Loucy (cell line): ENCODE measurements at regions not wholly inside any gene's neighbourhood (a gene's known extent, or its start where the extent isn't known, plus 50 kb on each side); places are given as distances from the start of the nearest gene placed in this dataset.

Experiments
- H2AFZ ChIP-seq: fragments of 200-600 bp; sonication (generic); 2 replicates; pipeline ENCODE4 v1.6.0; 2016; ENCODE audit warnings: antibody characterized with exemption, mild to moderate bottlenecking, low read length, moderate library complexity
- H3F3A ChIP-seq: fragments of 200-600 bp; 2 replicates; pipeline ENCODE4 v1.6.0; 2016; ENCODE audit warnings: antibody characterized with exemption, low read depth, mild to moderate bottlenecking
- H3K27me3 ChIP-seq: fragments of 200-600 bp; sonication (generic); 2 replicates; pipeline ENCODE4 v1.6.1; 2014; ENCODE audit warnings: low read length, mild to moderate bottlenecking; ENCODE audit not compliant: insufficient read depth, poor library complexity, severe bottlenecking
- H3K36me3 ChIP-seq: fragments of 200-600 bp; sonication (generic); 2 replicates; pipeline ENCODE4 v1.6.1; 2016; ENCODE audit warnings: low read length; ENCODE audit not compliant: insufficient read depth
- H3K4me1 ChIP-seq: fragments of 200-600 bp; sonication (generic); 2 replicates; pipeline ENCODE4 v1.5.1; 2014; ENCODE audit warnings: low read length, mild to moderate bottlenecking; ENCODE audit not compliant: insufficient read depth, poor library complexity, severe bottlenecking
- H3K4me2 ChIP-seq: fragments of 200-600 bp; sonication (generic); 2 replicates; pipeline ENCODE4 v1.6.0; 2014; ENCODE audit warnings: antibody characterized with exemption, low read length, low read depth, mild to moderate bottlenecking; ENCODE audit not compliant: poor library complexity, severe bottlenecking
- H3K4me3 ChIP-seq: fragments of 200-600 bp; sonication (generic); 2 replicates; pipeline ENCODE4 v1.5.1; 2014; ENCODE audit warnings: low read length, mild to moderate bottlenecking, mixed read lengths; ENCODE audit not compliant: poor library complexity, severe bottlenecking
- H3K79me2 ChIP-seq: fragments of 200-600 bp; sonication (generic); 2 replicates; pipeline ENCODE4 v1.6.1; 2014; ENCODE audit warnings: low read length; ENCODE audit not compliant: insufficient read depth
- H3K9ac ChIP-seq: fragments of 200-600 bp; sonication (generic); 2 replicates; pipeline ENCODE4 v1.6.0; 2014; ENCODE audit warnings: mild to moderate bottlenecking, low read depth, low read length, moderate library complexity; ENCODE audit not compliant: poor library complexity, severe bottlenecking
- H3K9me2 ChIP-seq: fragments of 200-600 bp; sonication (generic); replicated peaks from 2 replicates; pipeline ENCODE4 v1.6.1; 2016; ENCODE audit warnings: low read depth, low read length, mixed read lengths
- H3K9me3 ChIP-seq: fragments of 200-600 bp; sonication (generic); 2 replicates; pipeline ENCODE4 v1.6.1; 2014; ENCODE audit warnings: mild to moderate bottlenecking, antibody characterized with exemption, low read length, low read depth; ENCODE audit not compliant: insufficient read depth
- H4K20me1 ChIP-seq: fragments of 200-600 bp; sonication (generic); 2 replicates; pipeline ENCODE4 v1.6.0; 2014; ENCODE audit warnings: antibody characterized with exemption, low read length, mild to moderate bottlenecking; ENCODE audit not compliant: insufficient read depth, poor library complexity, severe bottlenecking
- EZH2phosphoT487 ChIP-seq: fragments of 200-600 bp; IDR thresholded peaks from 2 replicates; pipeline ENCODE4 v1.6.1; 2018; ENCODE audit warnings: antibody characterized with exemption, mild to moderate bottlenecking, moderate library complexity, borderline replicate concordance
- TF ChIP-seq, protein P1 (sequence below): fragments of 200-600 bp; sonication (generic); conservative IDR thresholded peaks from 2 replicates; pipeline ENCODE4 v1.5.1; 2014; ENCODE audit warnings: mild to moderate bottlenecking, antibody characterized with exemption, low read length

DNA sequence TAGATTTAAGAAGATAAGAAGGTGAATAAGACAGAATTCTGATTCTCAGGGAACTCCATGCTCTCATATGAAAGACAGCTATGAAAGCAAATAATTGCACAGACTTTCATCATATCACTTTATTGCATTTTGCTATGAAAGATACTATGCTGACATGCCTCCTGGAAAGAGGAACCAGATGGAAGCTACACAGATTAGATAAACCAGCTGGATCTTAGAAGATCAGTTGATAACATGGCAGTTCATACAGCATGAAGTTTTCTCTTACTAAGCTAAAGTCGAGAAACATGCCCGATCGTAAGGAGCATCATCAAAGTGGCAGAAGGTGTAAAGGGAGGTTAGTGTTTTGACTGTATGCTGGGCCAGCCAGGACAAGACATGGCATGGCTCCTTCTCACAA, 112.5 kb upstream of the DPP6 start:
- no peak overlapping the region for H2AFZ ChIP-seq
- H3K4me1 ChIP-seq: no peaks in the 10 kb centered on the region
- H3K9ac ChIP-seq: no peak overlapping the region
- H3K9me2 ChIP-seq: no peaks in the 10 kb centered on the region
- H3K36me3 ChIP-seq: no peaks in the 10 kb centered on the region
- H3K9me3 ChIP-seq: peaks cover 7% of the 10 kb centered on the region; the same call in 1 of the 2 replicates
- H3K27me3 ChIP-seq: no peaks in the 10 kb centered on the region
- no peaks in the 10 kb centered on the region for H3K79me2 ChIP-seq
- no peak overlapping the region for H3K4me2 ChIP-seq
- no peaks in the 10 kb centered on the region for H4K20me1 ChIP-seq
- no peaks in the 10 kb centered on the region for H3F3A ChIP-seq
- H3K4me3 ChIP-seq: no peak overlapping the region
- TF ChIP-seq, protein P1, sequence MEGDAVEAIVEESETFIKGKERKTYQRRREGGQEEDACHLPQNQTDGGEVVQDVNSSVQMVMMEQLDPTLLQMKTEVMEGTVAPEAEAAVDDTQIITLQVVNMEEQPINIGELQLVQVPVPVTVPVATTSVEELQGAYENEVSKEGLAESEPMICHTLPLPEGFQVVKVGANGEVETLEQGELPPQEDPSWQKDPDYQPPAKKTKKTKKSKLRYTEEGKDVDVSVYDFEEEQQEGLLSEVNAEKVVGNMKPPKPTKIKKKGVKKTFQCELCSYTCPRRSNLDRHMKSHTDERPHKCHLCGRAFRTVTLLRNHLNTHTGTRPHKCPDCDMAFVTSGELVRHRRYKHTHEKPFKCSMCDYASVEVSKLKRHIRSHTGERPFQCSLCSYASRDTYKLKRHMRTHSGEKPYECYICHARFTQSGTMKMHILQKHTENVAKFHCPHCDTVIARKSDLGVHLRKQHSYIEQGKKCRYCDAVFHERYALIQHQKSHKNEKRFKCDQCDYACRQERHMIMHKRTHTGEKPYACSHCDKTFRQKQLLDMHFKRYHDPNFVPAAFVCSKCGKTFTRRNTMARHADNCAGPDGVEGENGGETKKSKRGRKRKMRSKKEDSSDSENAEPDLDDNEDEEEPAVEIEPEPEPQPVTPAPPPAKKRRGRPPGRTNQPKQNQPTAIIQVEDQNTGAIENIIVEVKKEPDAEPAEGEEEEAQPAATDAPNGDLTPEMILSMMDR: no peak
- TF ChIP-seq EZH2phosphoT487: no peak

DNA sequence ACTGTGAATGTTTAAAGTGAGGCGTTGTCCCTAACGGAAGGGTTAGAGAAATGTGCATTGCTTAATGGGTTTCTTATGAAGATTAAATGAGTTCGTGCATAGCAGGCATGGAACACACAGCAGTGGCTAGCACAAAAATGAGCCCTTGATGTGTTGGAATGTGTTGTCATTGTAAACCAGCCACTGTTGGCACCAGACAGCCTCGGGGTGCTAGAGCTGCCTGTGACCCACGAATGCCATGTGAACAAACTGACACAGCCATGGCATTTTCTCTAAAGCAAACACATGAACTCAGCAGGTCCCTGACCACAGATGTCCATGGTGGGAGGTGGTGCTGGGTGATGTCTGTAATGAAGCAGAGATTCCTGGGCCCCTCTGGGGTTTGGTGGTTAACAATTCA, 111.1 kb upstream of the DPP6 start:
- no peaks in the 10 kb centered on the region for H4K20me1 ChIP-seq
- no peaks in the 10 kb centered on the region for H3K4me1 ChIP-seq
- no peaks in the 10 kb centered on the region for H3K36me3 ChIP-seq
- no peak overlapping the region for H3K4me3 ChIP-seq
- no peaks in the 10 kb centered on the region for H3K27me3 ChIP-seq
- no peaks in the 10 kb centered on the region for H3K79me2 ChIP-seq
- H3K9me3 ChIP-seq: peaks cover 8% of the 10 kb centered on the region; the same call in 1 of the 2 replicates
- H3K4me2 ChIP-seq: no peak overlapping the region
- TF ChIP-seq EZH2phosphoT487: no peak
- TF ChIP-seq, protein P1: no peak
- no peaks in the 10 kb centered on the region for H3F3A ChIP-seq
- no peak overlapping the region for H2AFZ ChIP-seq
- H3K9ac ChIP-seq: no peak overlapping the region
- no peaks in the 10 kb centered on the region for H3K9me2 ChIP-seq

DNA sequence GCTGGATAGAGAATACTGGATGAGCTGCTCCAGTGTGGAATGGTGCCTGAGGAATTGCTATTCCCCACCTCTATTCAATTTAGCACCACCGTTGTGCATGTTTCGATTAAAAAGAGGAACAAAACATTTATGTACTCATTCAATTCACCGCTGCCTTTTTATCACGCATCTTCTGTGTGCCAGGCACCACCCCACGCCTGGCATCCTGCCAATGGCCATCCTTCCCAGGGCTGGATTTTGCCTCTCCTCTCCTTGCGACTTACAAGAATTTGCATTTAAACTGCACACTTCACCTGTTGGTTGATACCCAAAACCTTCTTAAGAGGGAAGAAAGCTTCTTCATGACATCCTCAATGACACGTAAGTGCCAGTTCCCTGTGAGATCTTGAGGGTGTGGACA, 110.2 kb upstream of the DPP6 start:
- no peak overlapping the region for H3K4me2 ChIP-seq
- H3F3A ChIP-seq: no peaks in the 10 kb centered on the region
- H3K79me2 ChIP-seq: no peaks in the 10 kb centered on the region
- H3K9me2 ChIP-seq: no peaks in the 10 kb centered on the region
- TF ChIP-seq, protein P1: no peak
- no peak for TF ChIP-seq EZH2phosphoT487
- no peaks in the 10 kb centered on the region for H3K27me3 ChIP-seq
- H2AFZ ChIP-seq: no peak overlapping the region
- H4K20me1 ChIP-seq: no peaks in the 10 kb centered on the region
- no peaks in the 10 kb centered on the region for H3K4me1 ChIP-seq
- H3K36me3 ChIP-seq: no peaks in the 10 kb centered on the region
- H3K9ac ChIP-seq: no peak overlapping the region
- peaks cover 8% of the 10 kb centered on the region; the same call in 1 of the 2 replicates for H3K9me3 ChIP-seq
- no peak overlapping the region for H3K4me3 ChIP-seq
